Right atrium auricular region (tissue), 2 donors: ENCODE measurements at regions not wholly inside any gene's neighbourhood (a gene's known extent, or its start where the extent isn't known, plus 50 kb on each side); places are given as distances from the start of the nearest gene placed in this dataset.

Experiments
- DNase-seq: peaks from one replicate; pipeline ENCODE4 v3.0.0-alpha.2; 2019; ENCODE audit warnings: low spot score
- H3K27ac ChIP-seq, 2 donors: fragments of 200-600 bp; sonication (generic); 1 replicate in 1 of 2; 2 replicates in 1 of 2; pipeline ENCODE4 v1.5.1; 2016 to 2019
- H3K27me3 ChIP-seq, 2 donors: fragments of 200-600 bp; sonication (generic); one replicate each; pipeline versions ENCODE4 v1.5.1 to v1.6.0; 2017 to 2019
- H3K36me3 ChIP-seq: fragments of 200-600 bp; sonication (generic); one replicate; pipeline ENCODE4 v1.5.1; 2016
- H3K4me1 ChIP-seq, 2 donors: fragments of 200-600 bp; sonication (generic); one replicate each; pipeline versions ENCODE4 v1.5.1 to v1.6.0; 2017 to 2019
- H3K4me3 ChIP-seq, 2 donors: fragments of 200-600 bp; sonication (generic); 1 replicate in 1 of 2; 2 replicates in 1 of 2; pipeline ENCODE4 v1.5.1; 2017 to 2019; ENCODE audit warnings: mild to moderate bottlenecking in 1 of 2, moderate library complexity in 1 of 2
- H3K9me3 ChIP-seq, 2 donors: fragments of 200-600 bp; sonication (generic); one replicate each; pipeline ENCODE4 v1.5.1; 2019
- CTCF ChIP-seq, 2 donors: fragments of 200-600 bp; sonication (generic); IDR thresholded peaks; one replicate each; pipeline ENCODE4 v1.5.1; 2019; ENCODE audit warnings: antibody characterized with exemption in 2 of 2

- no peak for DNase-seq
Observed at GRCh38 chr5:110087829-110088228, 398.1 kb downstream of the MAN2A1 start.

GRCh38 chr5:110088676-110089436 is 399.1 kb downstream of the MAN2A1 start:
- H3K27me3 ChIP-seq: peaks cover 0 to 4% of the 10 kb centered on the region in 2 donors
- H3K9me3 ChIP-seq: no peaks in the 10 kb centered on the region
- no peak for DNase-seq
- H3K36me3 ChIP-seq: no peaks in the 10 kb centered on the region
- no peak overlapping the region for H3K27ac ChIP-seq
- TF ChIP-seq CTCF (IDR thresholded peaks at IDR 0.05): no peak
- H3K4me3 ChIP-seq: no peak overlapping the region
- no peaks in the 10 kb centered on the region for H3K4me1 ChIP-seq

More at GRCh38 chr5:110087829-110088228, 398.1 kb downstream of the MAN2A1 start:
- Histone ChIP-seq H3K4me1 (no peaks in the 10 kb centered on the region), H3K4me3 (no peak overlapping the region), H3K36me3 (no peaks in the 10 kb centered on the region), H3K27me3 (peaks cover 0 to 4% of the 10 kb centered on the region in 2 donors), H3K9me3 (no peaks in the 10 kb centered on the region), H3K27ac (no peak overlapping the region)
- TF ChIP-seq CTCF (IDR thresholded peaks at IDR 0.05): no peak

DNA sequence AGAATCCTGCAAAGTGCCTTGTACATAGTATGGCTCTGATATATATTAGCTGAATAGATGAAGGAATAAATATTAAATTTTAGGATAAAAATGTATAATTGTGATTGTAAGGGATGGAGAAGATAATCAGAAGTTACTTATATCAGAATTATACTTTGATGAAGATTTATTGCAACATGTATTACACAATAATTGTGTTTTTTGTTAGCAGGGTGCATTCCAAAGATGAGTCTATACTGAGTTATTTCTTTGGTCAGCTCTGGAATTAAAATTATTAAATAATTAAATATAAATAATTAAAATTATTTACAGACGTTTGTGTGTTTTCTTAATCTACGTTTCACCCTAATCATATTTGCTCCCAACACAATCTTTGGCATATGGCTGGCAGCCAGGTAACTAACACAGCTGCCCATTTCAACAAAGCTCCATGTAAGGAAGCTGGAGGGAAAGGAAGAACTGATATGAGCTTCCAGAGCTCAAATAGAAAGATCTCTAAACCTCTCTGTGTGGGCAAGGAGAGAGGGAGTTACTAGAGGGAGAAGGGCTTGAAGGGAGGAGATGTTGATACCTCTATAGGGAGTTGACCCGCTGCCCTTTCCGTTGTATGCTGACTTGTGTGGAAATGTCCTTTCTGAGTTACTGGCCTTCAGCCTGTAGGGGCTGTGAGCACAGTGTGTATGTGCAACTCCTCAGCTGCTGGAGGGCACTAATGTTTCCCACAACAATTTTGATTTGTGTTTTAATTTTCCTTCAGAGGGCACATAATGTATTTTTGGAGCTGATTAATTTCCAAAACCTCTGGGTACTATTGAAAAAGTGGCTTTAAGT is 403.4 kb downstream of the MAN2A1 start:
- no peak overlapping the region for H3K4me3 ChIP-seq

GRCh38 chr5:110094109-110094508 is 404.4 kb downstream of the MAN2A1 start:
- no peak for DNase-seq
- Histone ChIP-seq H3K27ac (no peak overlapping the region), H3K27me3 (no peaks in the 10 kb centered on the region), H3K9me3 (no peaks in the 10 kb centered on the region), H3K4me3 (no peak overlapping the region), H3K36me3 (no peaks in the 10 kb centered on the region), H3K4me1 (no peaks in the 10 kb centered on the region)
- no peak for TF ChIP-seq CTCF (IDR thresholded peaks at IDR 0.05)

More for the DNA sequence above, 403.4 kb downstream of the MAN2A1 start:
- DNase-seq: no peak
- TF ChIP-seq CTCF (IDR thresholded peaks at IDR 0.05): no peak
- H3K36me3 ChIP-seq: no peaks in the 10 kb centered on the region
- no peak overlapping the region for H3K27ac ChIP-seq
- no peaks in the 10 kb centered on the region for H3K4me1 ChIP-seq
- no peaks in the 10 kb centered on the region for H3K9me3 ChIP-seq
- peaks cover 0 to under 1% of the 10 kb centered on the region in 2 donors for H3K27me3 ChIP-seq

DNA sequence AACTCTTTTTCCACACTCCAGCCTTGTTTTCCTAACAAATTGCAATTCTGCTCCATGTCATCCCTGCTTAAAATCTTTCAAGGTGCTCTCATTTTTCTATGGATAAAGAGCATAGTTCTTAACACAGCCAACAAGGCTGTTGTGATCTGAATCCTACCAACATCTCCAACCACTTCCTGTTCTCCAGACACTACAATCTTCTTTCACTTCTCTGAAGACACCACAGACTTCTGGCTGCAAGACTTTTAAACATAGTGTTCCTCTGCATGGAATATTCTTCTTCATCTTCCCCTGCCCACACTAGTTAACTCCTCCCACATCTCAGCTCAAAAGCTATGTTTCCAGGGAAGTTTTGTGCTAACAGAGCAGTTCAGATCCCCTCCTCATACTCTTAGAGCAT is 404.8 kb downstream of the MAN2A1 start:
- no peak overlapping the region for H3K27ac ChIP-seq
- DNase-seq: no peak
- H3K36me3 ChIP-seq: no peaks in the 10 kb centered on the region
- no peak for TF ChIP-seq CTCF (IDR thresholded peaks at IDR 0.05)
- no peaks in the 10 kb centered on the region for H3K4me1 ChIP-seq
- no peaks in the 10 kb centered on the region for H3K27me3 ChIP-seq
- no peak overlapping the region for H3K4me3 ChIP-seq
- no peaks in the 10 kb centered on the region for H3K9me3 ChIP-seq
